ENCODE measurements at regions not wholly inside any gene's neighbourhood (a gene's known extent, or its start where the extent isn't known, plus 50 kb on each side); places are given as distances from the start of the nearest gene placed in this dataset.
A peak's percentile ranks its signal among the peaks of the same experiment; 100 is the strongest.

DNA sequence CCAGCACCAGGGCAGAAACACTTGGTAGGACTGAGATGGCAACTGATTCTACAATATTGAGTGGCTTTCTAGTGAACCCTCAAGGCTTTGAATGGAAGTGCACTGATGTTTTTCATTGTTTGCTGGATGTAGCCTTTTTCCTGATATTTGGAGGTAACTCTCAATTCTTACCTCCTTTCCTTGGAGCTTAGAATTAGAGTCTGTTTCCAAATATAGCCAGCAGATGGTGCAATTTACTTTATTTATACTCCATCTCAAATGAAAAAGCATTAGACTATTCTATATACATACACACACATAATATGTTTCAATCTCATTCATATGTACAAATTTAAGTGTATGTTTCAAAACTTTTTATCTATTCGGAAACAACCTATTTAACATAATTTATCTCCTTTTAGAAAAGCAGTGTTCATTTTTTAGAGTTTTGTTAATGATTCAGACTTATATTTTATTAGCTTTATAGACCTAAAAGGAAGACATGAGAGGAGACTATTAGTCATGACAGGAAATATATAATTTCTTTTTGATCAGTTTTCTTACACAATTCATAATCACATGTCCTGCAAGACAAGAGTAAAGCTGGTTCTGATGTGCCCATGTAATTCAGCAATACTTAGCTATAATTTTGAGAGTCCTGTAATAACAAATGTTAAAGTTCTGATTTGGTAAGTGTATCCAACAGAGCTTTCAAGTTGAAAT lies 124.8 kb downstream of the NUP35 start:
- TF ChIP-seq EZH2 (IDR thresholded peaks at IDR 0.05; ENCODE audit: low read length) = no peak
- TF ChIP-seq, protein P1, sequence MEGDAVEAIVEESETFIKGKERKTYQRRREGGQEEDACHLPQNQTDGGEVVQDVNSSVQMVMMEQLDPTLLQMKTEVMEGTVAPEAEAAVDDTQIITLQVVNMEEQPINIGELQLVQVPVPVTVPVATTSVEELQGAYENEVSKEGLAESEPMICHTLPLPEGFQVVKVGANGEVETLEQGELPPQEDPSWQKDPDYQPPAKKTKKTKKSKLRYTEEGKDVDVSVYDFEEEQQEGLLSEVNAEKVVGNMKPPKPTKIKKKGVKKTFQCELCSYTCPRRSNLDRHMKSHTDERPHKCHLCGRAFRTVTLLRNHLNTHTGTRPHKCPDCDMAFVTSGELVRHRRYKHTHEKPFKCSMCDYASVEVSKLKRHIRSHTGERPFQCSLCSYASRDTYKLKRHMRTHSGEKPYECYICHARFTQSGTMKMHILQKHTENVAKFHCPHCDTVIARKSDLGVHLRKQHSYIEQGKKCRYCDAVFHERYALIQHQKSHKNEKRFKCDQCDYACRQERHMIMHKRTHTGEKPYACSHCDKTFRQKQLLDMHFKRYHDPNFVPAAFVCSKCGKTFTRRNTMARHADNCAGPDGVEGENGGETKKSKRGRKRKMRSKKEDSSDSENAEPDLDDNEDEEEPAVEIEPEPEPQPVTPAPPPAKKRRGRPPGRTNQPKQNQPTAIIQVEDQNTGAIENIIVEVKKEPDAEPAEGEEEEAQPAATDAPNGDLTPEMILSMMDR (optimal IDR thresholded peaks at IDR 0.05 in 1 of 3, IDR thresholded peaks at IDR 0.05 in 1 of 3, conservative IDR thresholded peaks at IDR 0.05 in 1 of 3; ENCODE audit: extremely low read depth in 1 of 3, insufficient read depth in 2 of 3, low read length in 3 of 3) = peak in 2 of 3 experiments; percentile 22 to 43

Data from keratinocyte (primary cell).